Brain microvascular endothelial cell (primary cell): ENCODE measurements at regions not wholly inside any gene's neighbourhood (a gene's known extent, or its start where the extent isn't known, plus 50 kb on each side); places are given as distances from the start of the nearest gene placed in this dataset.

ENCODE experiments used
- DNase-seq: peaks from one replicate; pipeline ENCODE4 v3.0.0-alpha.2; 2020
- H3K27ac ChIP-seq: fragments of 250-450 bp; sonication (Bioruptor Pico); 2 replicates; pipeline ENCODE4 v1.5.1; 2020; ENCODE audit warnings: mild to moderate bottlenecking, moderate library complexity
- H3K27me3 ChIP-seq: fragments of 250-450 bp; sonication (Bioruptor Pico); replicated peaks from 2 replicates; pipeline ENCODE4 v1.5.1; 2020; ENCODE audit warnings: mild to moderate bottlenecking
- H3K36me3 ChIP-seq: fragments of 250-450 bp; sonication (Bioruptor Pico); replicated peaks from 2 replicates; pipeline ENCODE4 v1.5.1; 2020; ENCODE audit warnings: mild to moderate bottlenecking
- H3K4me3 ChIP-seq: 2 replicates; pipeline ENCODE4 v1.5.1; 2011; ENCODE audit warnings: low read depth, mild to moderate bottlenecking, control low read depth, low read length, moderate library complexity
- CTCF ChIP-seq: IDR thresholded peaks from 2 replicates; pipeline ENCODE4 v1.5.1; 2011; ENCODE audit warnings: low read depth, mild to moderate bottlenecking, moderate library complexity, low read length, control low read depth, inconsistent platforms; ENCODE audit errors: missing control alignments
- in situ Hi-C: cut with HindIII; loops from 2 replicates; pipeline ENCODE4 v1.10.0; 2017; ENCODE audit warnings: low sequenced_read_pairs, low pct_ligation_motif_present

GRCh38 chr14:82757776-82758175 is 1224.1 kb upstream of the SEL1L start:
- Histone ChIP-seq H3K36me3 (no peaks in the 10 kb centered on the region), H3K27me3 (no peaks in the 10 kb centered on the region), H3K27ac (no peak overlapping the region), H3K4me3 (no peak overlapping the region)
- no peak for TF ChIP-seq CTCF
- in situ Hi-C loops = no loop called here
- no peak for DNase-seq

GRCh38 chr14:82759656-82760055 is 1226.0 kb upstream of the SEL1L start:
- H3K27me3 ChIP-seq = no peaks in the 10 kb centered on the region
- no peak for TF ChIP-seq CTCF
- no peak overlapping the region for H3K27ac ChIP-seq
- H3K4me3 ChIP-seq = no peak overlapping the region
- in situ Hi-C loops = no loop called here
- DNase-seq = no peak
- no peaks in the 10 kb centered on the region for H3K36me3 ChIP-seq

DNA sequence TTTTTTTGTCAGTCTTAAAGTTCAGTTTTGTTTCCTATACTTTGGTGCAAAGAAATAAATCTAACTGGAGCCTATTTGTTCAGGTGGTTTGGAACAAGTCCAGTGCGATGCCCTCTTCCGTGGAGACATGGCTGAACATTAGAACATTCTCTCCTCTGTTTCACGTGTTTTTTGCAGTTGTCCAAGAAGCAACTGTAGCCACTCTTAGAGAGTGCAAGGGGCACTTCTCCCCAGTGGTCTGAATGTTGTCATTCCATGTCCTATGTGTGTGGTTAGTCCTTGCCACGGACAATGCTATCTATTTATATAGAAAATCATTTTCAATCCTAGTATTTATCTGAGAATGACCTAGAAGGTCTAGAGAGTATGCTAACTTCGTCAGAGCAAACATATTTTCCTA is 1232.5 kb upstream of the SEL1L start:
- Histone ChIP-seq H3K27me3 (no peaks in the 10 kb centered on the region), H3K4me3 (no peak overlapping the region), H3K36me3 (no peaks in the 10 kb centered on the region), H3K27ac (no peak overlapping the region)
- no peak for DNase-seq
- no peak for TF ChIP-seq CTCF
- in situ Hi-C loops = no loop called here

- Histone ChIP-seq H3K27me3 (no peaks in the 10 kb centered on the region), H3K36me3 (no peaks in the 10 kb centered on the region), H3K27ac (no peak overlapping the region), H3K4me3 (no peak overlapping the region)
- DNase-seq = no peak
- TF ChIP-seq CTCF = no peak
- in situ Hi-C loops = no loop called here
These were observed 1233.3 kb upstream of the SEL1L start for GRCh38 chr14:82766996-82767395.

- TF ChIP-seq CTCF = no peak
- no peak for DNase-seq
- H3K27ac ChIP-seq = no peak overlapping the region
- in situ Hi-C loops = no loop called here
- H3K4me3 ChIP-seq = no peak overlapping the region
- H3K36me3 ChIP-seq = no peaks in the 10 kb centered on the region
- H3K27me3 ChIP-seq = no peaks in the 10 kb centered on the region
These were observed 1243.3 kb upstream of the SEL1L start for GRCh38 chr14:82776958-82777357.

DNA sequence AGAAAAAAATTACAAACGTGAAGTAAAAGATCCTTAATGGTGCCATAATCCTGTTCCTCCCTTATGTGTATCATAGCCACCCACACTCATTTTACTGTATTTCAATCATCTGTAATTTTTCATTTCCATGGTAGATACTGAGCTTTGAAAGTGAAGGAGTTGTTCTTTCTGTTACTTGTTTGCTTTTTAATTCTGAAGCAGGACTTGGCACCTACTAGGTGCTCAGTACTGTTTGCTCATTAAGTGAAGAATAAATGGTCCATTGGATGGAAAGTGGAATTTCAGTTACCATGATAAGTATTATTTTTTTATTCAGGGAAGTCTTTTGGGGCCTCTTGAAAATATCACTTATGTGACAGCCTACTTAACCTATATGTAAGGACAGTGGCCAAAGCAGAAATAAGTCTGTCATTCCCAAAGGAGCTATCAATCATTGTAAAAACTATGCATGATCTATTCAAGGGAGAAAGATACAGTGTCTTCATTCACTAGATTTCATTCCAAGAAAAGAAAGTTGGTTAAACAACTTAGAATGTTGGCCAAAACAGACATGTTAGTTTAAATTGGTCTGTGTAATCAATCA is 1244.4 kb upstream of the SEL1L start:
- Histone ChIP-seq H3K36me3 (no peaks in the 10 kb centered on the region), H3K4me3 (no peak overlapping the region), H3K27ac (no peak overlapping the region), H3K27me3 (no peaks in the 10 kb centered on the region)
- no peak for TF ChIP-seq CTCF
- no peak for DNase-seq
- in situ Hi-C loops = no loop called here
